H9 (cell line): ENCODE measurements at regions not wholly inside any gene's neighbourhood (a gene's known extent, or its start where the extent isn't known, plus 50 kb on each side); places are given as distances from the start of the nearest gene placed in this dataset.

ENCODE experiments used
- DNase-seq: peaks from one replicate; pipeline ENCODE4 v3.0.0-alpha.2; 2017
- H2AFZ ChIP-seq: one replicate; pipeline ENCODE4 v1.6.1; 2013; ENCODE audit warnings: mild to moderate bottlenecking, low read length, control low read depth, moderate library complexity
- H2AK5ac ChIP-seq: 2 replicates; pipeline ENCODE4 v1.6.1; 2013; ENCODE audit warnings: low read length, control low read depth, mixed read lengths; ENCODE audit not compliant: insufficient read length
- H2BK120ac ChIP-seq: one replicate; pipeline ENCODE4 v1.6.1; 2013; ENCODE audit warnings: low read depth, mild to moderate bottlenecking, low read length, control low read depth, inconsistent platforms; ENCODE audit not compliant: poor library complexity, severe bottlenecking
- H2BK12ac ChIP-seq: 2 replicates; pipeline ENCODE4 v1.6.1; 2013; ENCODE audit warnings: low read length, control low read depth, mixed read lengths, low read depth; ENCODE audit not compliant: insufficient read length
- H2BK15ac ChIP-seq: 2 replicates; pipeline ENCODE4 v1.6.1; 2013; ENCODE audit warnings: low read depth, low read length, control low read depth
- H2BK20ac ChIP-seq: one replicate; pipeline ENCODE4 v1.6.1; 2013; ENCODE audit warnings: low read depth, mild to moderate bottlenecking, low read length, control low read depth, inconsistent platforms; ENCODE audit not compliant: poor library complexity, severe bottlenecking
- H2BK5ac ChIP-seq: 2 replicates; pipeline ENCODE4 v1.6.1; 2013; ENCODE audit warnings: low read length, control low read depth, mixed read lengths; ENCODE audit not compliant: insufficient read length
- H3K14ac ChIP-seq: 2 replicates; pipeline ENCODE4 v1.6.1; 2013; ENCODE audit warnings: low read length, control low read depth; ENCODE audit not compliant: insufficient read depth
- H3K18ac ChIP-seq: 2 replicates; pipeline ENCODE4 v1.6.1; 2013; ENCODE audit warnings: low read depth, mild to moderate bottlenecking, mixed read lengths, low read length, control low read depth; ENCODE audit not compliant: insufficient read length
- H3K23ac ChIP-seq: 2 replicates; pipeline ENCODE4 v1.6.1; 2013; ENCODE audit warnings: low read length, control low read depth, mixed read lengths, low read depth; ENCODE audit not compliant: insufficient read length
- H3K23me2 ChIP-seq: 2 replicates; pipeline ENCODE4 v1.6.1; 2013; ENCODE audit warnings: low read depth, mild to moderate bottlenecking, mixed read lengths, low read length, control low read depth; ENCODE audit not compliant: insufficient read length, poor library complexity, severe bottlenecking
- H3K27ac ChIP-seq: 2 replicates; pipeline ENCODE4 v1.5.1; 2013; ENCODE audit warnings: low read length, control low read depth, mixed read lengths, low read depth; ENCODE audit not compliant: insufficient read length
- H3K27me3 ChIP-seq: 2 replicates; pipeline ENCODE4 v1.6.1; 2013; ENCODE audit warnings: low read length, control low read depth, inconsistent platforms; ENCODE audit not compliant: insufficient read depth
- H3K4ac ChIP-seq: 2 replicates; pipeline ENCODE4 v1.6.1; 2013; ENCODE audit warnings: low read depth, mild to moderate bottlenecking, control low read depth, inconsistent platforms, low read length, moderate library complexity
- H3K4me1 ChIP-seq: 2 replicates; pipeline ENCODE4 v1.6.1; 2013; ENCODE audit warnings: low read length, control low read depth, inconsistent platforms; ENCODE audit not compliant: insufficient read depth
- H3K4me2 ChIP-seq: 2 replicates; pipeline ENCODE4 v1.6.1; 2013; ENCODE audit warnings: low read length, control low read depth, mixed read lengths; ENCODE audit not compliant: insufficient read length, insufficient read depth
- H3K56ac ChIP-seq: 2 replicates; pipeline ENCODE4 v1.6.1; 2013; ENCODE audit warnings: low read depth, mild to moderate bottlenecking, mixed read lengths, low read length, control low read depth; ENCODE audit not compliant: insufficient read length
- H3K79me1 ChIP-seq: 2 replicates; pipeline ENCODE4 v1.6.1; 2013; ENCODE audit warnings: low read depth, mild to moderate bottlenecking, moderate library complexity, low read length, control low read depth, inconsistent platforms; ENCODE audit not compliant: insufficient read depth, poor library complexity, severe bottlenecking
- H3K79me2 ChIP-seq: 2 replicates; pipeline ENCODE4 v1.6.1; 2013; ENCODE audit warnings: low read length, control low read depth, inconsistent platforms; ENCODE audit not compliant: insufficient read depth
- H3K9ac ChIP-seq: 2 replicates; pipeline ENCODE4 v1.6.1; 2013; ENCODE audit warnings: low read length, control low read depth, mixed read lengths; ENCODE audit not compliant: insufficient read length; ENCODE audit errors: extremely low read depth
- H3K9me3 ChIP-seq: one replicate; pipeline ENCODE4 v1.6.1; 2013; ENCODE audit warnings: low read depth, low read length, inconsistent platforms; ENCODE audit not compliant: control insufficient read depth
- H3T11ph ChIP-seq: one replicate; pipeline ENCODE4 v1.6.1; 2013; ENCODE audit warnings: mild to moderate bottlenecking, low read length, control low read depth, inconsistent platforms
- H4K20me1 ChIP-seq: one replicate; pipeline ENCODE4 v1.6.1; 2013; ENCODE audit not compliant: control insufficient read depth, insufficient read length, insufficient read depth
- H4K5ac ChIP-seq: 2 replicates; pipeline ENCODE4 v1.6.1; 2013; ENCODE audit warnings: low read depth, mild to moderate bottlenecking, mixed read lengths, low read length, control low read depth; ENCODE audit not compliant: insufficient read length
- H4K8ac ChIP-seq: replicated peaks from 2 replicates; pipeline ENCODE4 v1.6.1; 2013; ENCODE audit warnings: low read length, control low read depth, mixed read lengths, low read depth; ENCODE audit not compliant: insufficient read length
- H4K91ac ChIP-seq: 2 replicates; pipeline ENCODE4 v1.6.1; 2013; ENCODE audit warnings: low read depth, mild to moderate bottlenecking, moderate library complexity, mixed read lengths, low read length, control low read depth; ENCODE audit not compliant: insufficient read length
- H3K27ac Mint-ChIP-seq, 3 experiments: 2 replicates in 2 of 3; 3 replicates in 1 of 3; pipeline ENCODE4 v1.8.0; 2020 to 2021; ENCODE audit warnings: mixed read lengths in 3 of 3, mild to moderate bottlenecking in 1 of 3, moderate library complexity in 1 of 3
- H3K27me3 Mint-ChIP-seq: 2 replicates; pipeline ENCODE4 v1.8.0; 2021; ENCODE audit warnings: low read depth, mild to moderate bottlenecking, moderate library complexity, mixed read lengths
- H3K36me3 Mint-ChIP-seq, 3 experiments: 2 replicates in 2 of 3; 3 replicates in 1 of 3; pipeline ENCODE4 v1.8.0; 2020 to 2021; ENCODE audit warnings: low read depth in 3 of 3, mixed read lengths in 3 of 3; ENCODE audit not compliant: insufficient read depth in 1 of 3
- H3K4me1 Mint-ChIP-seq, 2 experiments: 2 replicates each; pipeline ENCODE4 v1.8.0; 2020; ENCODE audit warnings: mixed read lengths in 2 of 2
- H3K4me3 Mint-ChIP-seq, 2 experiments: 2 replicates in 1 of 2; 3 replicates in 1 of 2; pipeline ENCODE4 v1.8.0; 2020 to 2021; ENCODE audit warnings: mild to moderate bottlenecking in 2 of 2, mixed read lengths in 2 of 2, moderate library complexity in 1 of 2
- H3K9me3 Mint-ChIP-seq, 2 experiments: 2 replicates in 1 of 2; 3 replicates in 1 of 2; pipeline ENCODE4 v1.8.0; 2020; ENCODE audit warnings: mild to moderate bottlenecking in 2 of 2, mixed read lengths in 2 of 2, moderate library complexity in 1 of 2
- WGBS: extraction: QIAGEN DNeasy Blood & Tissue Kit; methylation state at CpG from one replicate; pipeline ENCODE4 v1.1.7; 2013; ENCODE audit warnings: missing lambda C conversion rate, low lambda C conversion rate, mixed read lengths; ENCODE audit not compliant: insufficient read length; ENCODE audit errors: extremely low coverage; 5-methylcytosine and 5-hydroxymethylcytosine counted together
- TF ChIP-seq, protein P1 (sequence below): fragments of 200-600 bp; sonication (generic); conservative IDR thresholded peaks from 3 replicates; pipeline ENCODE4 v1.8.0; 2021; ENCODE audit warnings: antibody characterized with exemption, mild to moderate bottlenecking

GRCh38 chr7:130877236-130877990 lies 143.4 kb upstream of the KLF14 start:
- Histone ChIP-seq H4K91ac (no peak overlapping the region), H2BK5ac (no peak overlapping the region), H3K4me2 (no peak overlapping the region), H4K20me1 (peaks cover 2% of the 10 kb centered on the region), H2AK5ac (no peak overlapping the region), H3K14ac (no peak overlapping the region; the same call in 1 of the 2 replicates), H2BK12ac (no peak overlapping the region), H3K79me1 (no peaks in the 10 kb centered on the region), H3K9me3 (no peaks in the 10 kb centered on the region), H3K18ac (no peak overlapping the region), H4K8ac (no peak overlapping the region), H2BK120ac (no peak overlapping the region), H4K5ac (no peak overlapping the region), H3K23me2 (no peaks in the 10 kb centered on the region), H3K4ac (no peak overlapping the region), H3K23ac (no peak overlapping the region), H3T11ph (no peak overlapping the region), H3K79me2 (no peaks in the 10 kb centered on the region), H2BK20ac (no peak overlapping the region), H3K27ac (no peak overlapping the region), H2BK15ac (no peak overlapping the region), H3K4me1 (peaks cover 6% of the 10 kb centered on the region), H3K27me3 (no peaks in the 10 kb centered on the region), H2AFZ (no peak overlapping the region), H3K9ac (no peak overlapping the region), H3K56ac (no peak overlapping the region)
- no peak for DNase-seq
- Mint-ChIP-seq H3K27ac (no peak overlapping the region), H3K4me3 (no peak overlapping the region), H3K36me3 (no peaks in the 10 kb centered on the region), H3K9me3 (no peaks in the 10 kb centered on the region), H3K4me1 (peaks cover 23 to 24% of the 10 kb centered on the region in 2 experiments), H3K27me3 (no peaks in the 10 kb centered on the region)
- TF ChIP-seq, protein P1, sequence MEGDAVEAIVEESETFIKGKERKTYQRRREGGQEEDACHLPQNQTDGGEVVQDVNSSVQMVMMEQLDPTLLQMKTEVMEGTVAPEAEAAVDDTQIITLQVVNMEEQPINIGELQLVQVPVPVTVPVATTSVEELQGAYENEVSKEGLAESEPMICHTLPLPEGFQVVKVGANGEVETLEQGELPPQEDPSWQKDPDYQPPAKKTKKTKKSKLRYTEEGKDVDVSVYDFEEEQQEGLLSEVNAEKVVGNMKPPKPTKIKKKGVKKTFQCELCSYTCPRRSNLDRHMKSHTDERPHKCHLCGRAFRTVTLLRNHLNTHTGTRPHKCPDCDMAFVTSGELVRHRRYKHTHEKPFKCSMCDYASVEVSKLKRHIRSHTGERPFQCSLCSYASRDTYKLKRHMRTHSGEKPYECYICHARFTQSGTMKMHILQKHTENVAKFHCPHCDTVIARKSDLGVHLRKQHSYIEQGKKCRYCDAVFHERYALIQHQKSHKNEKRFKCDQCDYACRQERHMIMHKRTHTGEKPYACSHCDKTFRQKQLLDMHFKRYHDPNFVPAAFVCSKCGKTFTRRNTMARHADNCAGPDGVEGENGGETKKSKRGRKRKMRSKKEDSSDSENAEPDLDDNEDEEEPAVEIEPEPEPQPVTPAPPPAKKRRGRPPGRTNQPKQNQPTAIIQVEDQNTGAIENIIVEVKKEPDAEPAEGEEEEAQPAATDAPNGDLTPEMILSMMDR, result no peak
- no CpG with 5 or more reads among the region's 10 CpGs for WGBS
